Keratinocyte (primary cell): ENCODE measurements at regions not wholly inside any gene's neighbourhood (a gene's known extent, or its start where the extent isn't known, plus 50 kb on each side); places are given as distances from the start of the nearest gene placed in this dataset.
A peak's percentile ranks its signal among the peaks of the same experiment; 100 is the strongest.

ENCODE experiments used
- DNase-seq: peaks from one replicate; pipeline ENCODE4 v3.0.0-alpha.2; 2011; ENCODE audit warnings: low read depth, missing footprints, low spot score
- FAIRE-seq: peaks from 2 replicates; lab custom pipeline; 2011; peaks lifted over from hg19 to GRCh38; lab: Jason Lieb, UNC
- H2AFZ ChIP-seq: 2 replicates; pipeline ENCODE4 v1.6.0; 2012; ENCODE audit warnings: low read length, control low read depth, inconsistent platforms; ENCODE audit not compliant: control insufficient read depth
- H3K27ac ChIP-seq: 2 replicates; pipeline ENCODE4 v1.5.1; 2011; ENCODE audit warnings: low read length; ENCODE audit not compliant: control insufficient read depth, insufficient read depth
- H3K27me3 ChIP-seq: 3 replicates; pipeline ENCODE4 v1.6.0; 2011; ENCODE audit warnings: low read length; ENCODE audit not compliant: control insufficient read depth, insufficient read depth; ENCODE audit errors: extremely low read depth
- H3K36me3 ChIP-seq, 2 experiments: 2 replicates in 1 of 2; 3 replicates in 1 of 2; pipeline ENCODE4 v1.5.1; 2011; ENCODE audit warnings: low read length in 2 of 2, mild to moderate bottlenecking in 1 of 2; ENCODE audit not compliant: control insufficient read depth in 2 of 2, insufficient read depth in 2 of 2; ENCODE audit errors: extremely low read depth in 1 of 2
- H3K4me1 ChIP-seq: 3 replicates; pipeline ENCODE4 v1.5.1; 2011; ENCODE audit warnings: low read length; ENCODE audit not compliant: control insufficient read depth, insufficient read depth; ENCODE audit errors: extremely low read depth
- H3K4me2 ChIP-seq: 3 replicates; pipeline ENCODE4 v1.6.0; 2011; ENCODE audit warnings: low read depth, low read length; ENCODE audit not compliant: control insufficient read depth, insufficient read depth; ENCODE audit errors: extremely low read depth
- H3K4me3 ChIP-seq, 3 experiments: fragments of 200-600 bp in 1 of 3; sonication (generic) in 1 of 3; 2 replicates in 2 of 3; 3 replicates in 1 of 3; pipeline ENCODE4 v1.5.1; 2011 to 2016; ENCODE audit warnings: low read length in 3 of 3, mild to moderate bottlenecking in 3 of 3, control low read depth in 2 of 3, inconsistent platforms in 1 of 3, low read depth in 1 of 3, mixed read lengths in 1 of 3, mixed run types in 1 of 3, moderate library complexity in 1 of 3; ENCODE audit not compliant: control insufficient read depth in 2 of 3, insufficient read depth in 2 of 3; ENCODE audit errors: extremely low read depth in 1 of 3
- H3K79me2 ChIP-seq: 2 replicates; pipeline ENCODE4 v1.6.0; 2012; ENCODE audit warnings: low read length; ENCODE audit not compliant: control insufficient read depth, insufficient read depth
- H3K9ac ChIP-seq: 3 replicates; pipeline ENCODE4 v1.6.0; 2011; ENCODE audit warnings: low read length; ENCODE audit not compliant: control insufficient read depth, insufficient read depth; ENCODE audit errors: extremely low read depth
- H3K9me1 ChIP-seq: 3 replicates; pipeline ENCODE4 v1.6.0; 2011; ENCODE audit warnings: low read length; ENCODE audit not compliant: control insufficient read depth, insufficient read depth; ENCODE audit errors: extremely low read depth
- H3K9me3 ChIP-seq: 2 replicates; pipeline ENCODE4 v1.5.1; 2012; ENCODE audit warnings: low read depth, low read length; ENCODE audit not compliant: control insufficient read depth
- H4K20me1 ChIP-seq: 3 replicates; pipeline ENCODE4 v1.6.0; 2011; ENCODE audit warnings: low read length; ENCODE audit not compliant: control insufficient read depth, insufficient read depth; ENCODE audit errors: extremely low read depth
- EZH2 ChIP-seq: IDR thresholded peaks from one replicate; pipeline ENCODE4 v1.6.1; 2012; ENCODE audit warnings: inconsistent platforms, mild to moderate bottlenecking, low read length, moderate library complexity
- dilution Hi-C: fragments of 300-500 bp; cut with MboI; formaldehyde crosslinking; loops from one replicate; pipeline ENCODE4 v1.7.0; 2020; ENCODE audit warnings: low sequenced_read_pairs; ENCODE audit not compliant: extremely low pct_ligation_motif_present
- TF ChIP-seq, protein P1 (sequence below), 3 experiments: IDR thresholded peaks in 1 of 3; conservative IDR thresholded peaks in 1 of 3; optimal IDR thresholded peaks in 1 of 3; 2 replicates in 2 of 3; 3 replicates in 1 of 3; pipeline versions ENCODE3 to v1.5.1; 2011; ENCODE audit warnings: low read length in 3 of 3, mild to moderate bottlenecking in 3 of 3, moderate library complexity in 2 of 3, control low read depth in 1 of 3, inconsistent platforms in 1 of 3; ENCODE audit not compliant: insufficient read depth in 2 of 3; ENCODE audit errors: extremely low read depth in 1 of 3

DNA sequence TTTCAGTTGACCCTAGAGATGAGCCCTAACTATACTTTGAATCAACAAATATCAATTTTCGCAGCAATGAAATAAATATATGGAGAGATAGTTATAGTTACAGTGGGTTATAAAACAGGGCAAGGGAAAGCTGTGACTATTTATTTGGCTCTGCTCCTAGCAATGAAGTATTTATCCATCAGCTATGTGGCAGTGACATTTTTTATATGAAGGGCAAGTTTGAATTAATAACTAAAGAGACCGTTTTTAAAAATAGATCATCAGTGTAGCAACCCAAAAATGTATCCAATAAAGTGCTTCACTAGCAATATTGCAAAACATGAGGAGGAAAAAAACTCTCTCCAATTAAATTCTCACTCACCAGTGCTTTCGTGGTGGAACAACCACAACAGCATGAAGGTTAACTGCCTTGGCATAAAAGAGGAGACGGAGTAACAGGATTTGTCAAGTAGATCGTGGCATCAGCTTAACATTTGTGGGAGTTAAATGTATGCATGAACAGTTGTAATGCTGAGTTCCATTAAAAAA is 58.1 kb upstream of the NUDT4 start:
- no peaks in the 10 kb centered on the region for H3K79me2 ChIP-seq
- DNase-seq (no peak), FAIRE-seq (no peak)
- TF ChIP-seq EZH2, result no peak
- TF ChIP-seq, protein P1, sequence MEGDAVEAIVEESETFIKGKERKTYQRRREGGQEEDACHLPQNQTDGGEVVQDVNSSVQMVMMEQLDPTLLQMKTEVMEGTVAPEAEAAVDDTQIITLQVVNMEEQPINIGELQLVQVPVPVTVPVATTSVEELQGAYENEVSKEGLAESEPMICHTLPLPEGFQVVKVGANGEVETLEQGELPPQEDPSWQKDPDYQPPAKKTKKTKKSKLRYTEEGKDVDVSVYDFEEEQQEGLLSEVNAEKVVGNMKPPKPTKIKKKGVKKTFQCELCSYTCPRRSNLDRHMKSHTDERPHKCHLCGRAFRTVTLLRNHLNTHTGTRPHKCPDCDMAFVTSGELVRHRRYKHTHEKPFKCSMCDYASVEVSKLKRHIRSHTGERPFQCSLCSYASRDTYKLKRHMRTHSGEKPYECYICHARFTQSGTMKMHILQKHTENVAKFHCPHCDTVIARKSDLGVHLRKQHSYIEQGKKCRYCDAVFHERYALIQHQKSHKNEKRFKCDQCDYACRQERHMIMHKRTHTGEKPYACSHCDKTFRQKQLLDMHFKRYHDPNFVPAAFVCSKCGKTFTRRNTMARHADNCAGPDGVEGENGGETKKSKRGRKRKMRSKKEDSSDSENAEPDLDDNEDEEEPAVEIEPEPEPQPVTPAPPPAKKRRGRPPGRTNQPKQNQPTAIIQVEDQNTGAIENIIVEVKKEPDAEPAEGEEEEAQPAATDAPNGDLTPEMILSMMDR (optimal IDR thresholded peaks at IDR 0.05 in 1 of 3, IDR thresholded peaks at IDR 0.05 in 1 of 3, conservative IDR thresholded peaks at IDR 0.05 in 1 of 3; ENCODE audit: extremely low read depth in 1 of 3, insufficient read depth in 2 of 3, low read length in 3 of 3), result no peak
- no peaks in the 10 kb centered on the region for H3K9me3 ChIP-seq
- peaks cover 3% of the 10 kb centered on the region for H3K4me1 ChIP-seq
- H3K4me2 ChIP-seq, result no peak overlapping the region
- no peak overlapping the region for H3K4me3 ChIP-seq
- no peaks in the 10 kb centered on the region for H4K20me1 ChIP-seq
- H3K27me3 ChIP-seq, result no peaks in the 10 kb centered on the region
- H3K36me3 ChIP-seq, result no peaks in the 10 kb centered on the region
- H3K27ac ChIP-seq, result no peak overlapping the region
- H2AFZ ChIP-seq, result no peak overlapping the region
- no peaks in the 10 kb centered on the region for H3K9me1 ChIP-seq
- dilution Hi-C loops, result no loop called here
- H3K9ac ChIP-seq, result no peak overlapping the region

DNA sequence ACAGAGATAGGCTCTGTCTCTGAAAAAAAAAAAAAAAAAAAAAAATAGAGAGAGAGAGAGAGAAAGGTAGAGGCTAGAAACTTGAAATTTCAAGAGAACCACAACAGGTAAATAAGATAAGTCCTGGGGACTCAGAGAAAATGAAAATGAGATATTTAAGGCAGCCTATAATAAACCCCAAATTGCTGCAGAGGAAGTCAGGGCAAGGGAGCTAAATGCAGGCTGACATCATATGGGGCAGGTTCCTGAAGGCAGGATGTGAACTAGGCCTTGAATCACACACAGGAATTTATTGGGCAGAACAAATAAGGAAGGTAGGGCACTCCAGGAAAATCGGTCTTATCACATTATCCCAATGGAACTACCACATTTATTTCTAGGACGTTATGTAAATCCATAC is 54.9 kb upstream of the NUDT4 start:
- no peak overlapping the region for H3K9ac ChIP-seq

More for the DNA sequence above, 54.9 kb upstream of the NUDT4 start:
- Histone ChIP-seq H3K4me1 (peaks cover 3% of the 10 kb centered on the region), H3K27ac (no peak overlapping the region), H3K27me3 (no peaks in the 10 kb centered on the region), H2AFZ (no peak overlapping the region), H3K9me1 (no peaks in the 10 kb centered on the region), H3K36me3 (no peaks in the 10 kb centered on the region), H4K20me1 (no peaks in the 10 kb centered on the region), H3K4me2 (no peak overlapping the region), H3K79me2 (no peaks in the 10 kb centered on the region), H3K9me3 (no peaks in the 10 kb centered on the region), H3K4me3 (no peak overlapping the region)
- DNase-seq, result peak; percentile 7
- dilution Hi-C loops, result no loop called here
- TF ChIP-seq, protein P1 (optimal IDR thresholded peaks at IDR 0.05 in 1 of 3, IDR thresholded peaks at IDR 0.05 in 1 of 3, conservative IDR thresholded peaks at IDR 0.05 in 1 of 3; ENCODE audit: extremely low read depth in 1 of 3, insufficient read depth in 2 of 3, low read length in 3 of 3), result no peak
- TF ChIP-seq EZH2, result no peak
- peak; percentile 66 for FAIRE-seq
